Right lung (tissue), 2 donors: ENCODE measurements at regions not wholly inside any gene's neighbourhood (a gene's known extent, or its start where the extent isn't known, plus 50 kb on each side); places are given as distances from the start of the nearest gene placed in this dataset.
"Not testable (repeated sequence)": the region's sequence is repeated elsewhere in the genome, so short reads cannot be mapped to it uniquely, and the experiment has no call there.

Experiments
- DNase-seq, 2 donors: peaks; one replicate each; pipeline ENCODE4 v3.0.0-alpha.2; 2013

GRCh38 chr11:112514011-112514740, 253.5 kb upstream of the PLET1 start:
- no peak for DNase-seq

GRCh38 chr11:112516261-112516660, 255.6 kb upstream of the PLET1 start:
- DNase-seq, result no peak

GRCh38 chr11:112516755-112517154, 256.1 kb upstream of the PLET1 start:
- DNase-seq, result no peak

- DNase-seq, result no peak
Measured at GRCh38 chr11:112518371-112518770, 257.7 kb upstream of the PLET1 start.

GRCh38 chr11:112519751-112520150, 259.1 kb upstream of the PLET1 start:
- no peak for DNase-seq

- DNase-seq, result no peak
Measured at GRCh38 chr11:112520354-112520753, 259.7 kb upstream of the PLET1 start.

- DNase-seq, result no peak
Measured at GRCh38 chr11:112522536-112522935, 261.9 kb upstream of the PLET1 start.

GRCh38 chr11:112523031-112523430, 262.4 kb upstream of the PLET1 start:
- DNase-seq, result no peak

GRCh38 chr11:112523477-112523876, 262.8 kb upstream of the PLET1 start:
- no peak for DNase-seq

- no peak for DNase-seq
Measured at GRCh38 chr11:112523951-112524350, 263.3 kb upstream of the PLET1 start.

GRCh38 chr11:112524798-112525197, 264.1 kb upstream of the PLET1 start:
- no peak for DNase-seq

GRCh38 chr11:112525270-112525669, 264.6 kb upstream of the PLET1 start:
- DNase-seq, result no peak

GRCh38 chr11:112525844-112526590, 265.4 kb upstream of the PLET1 start:
- no peak for DNase-seq

- no peak for DNase-seq
Measured at GRCh38 chr11:112526699-112527416, 266.2 kb upstream of the PLET1 start.

- no peak for DNase-seq
Measured at GRCh38 chr11:112529071-112529470, 268.4 kb upstream of the PLET1 start.

- no peak for DNase-seq
Measured at GRCh38 chr11:112532506-112532905, 271.8 kb upstream of the PLET1 start.

- DNase-seq, result no peak
Measured at GRCh38 chr11:112533682-112534081, 273.0 kb upstream of the PLET1 start.

GRCh38 chr11:112534208-112534607, 273.5 kb upstream of the PLET1 start:
- no peak for DNase-seq

GRCh38 chr11:112537026-112537425, 276.4 kb upstream of the PLET1 start:
- no peak for DNase-seq

GRCh38 chr11:112537846-112538330, 277.2 kb upstream of the PLET1 start:
- DNase-seq, result no peak

GRCh38 chr11:112538534-112539280, 278.0 kb upstream of the PLET1 start:
- DNase-seq, result no peak

GRCh38 chr11:112539281-112539555, 278.6 kb upstream of the PLET1 start:
- DNase-seq, result not testable (repeated sequence)
